GDM1 (cell line): ENCODE measurements at regions not wholly inside any gene's neighbourhood (a gene's known extent, or its start where the extent isn't known, plus 50 kb on each side); places are given as distances from the start of the nearest gene placed in this dataset.
"Not testable (repeated sequence)": the region's sequence is repeated elsewhere in the genome, so short reads cannot be mapped to it uniquely, and the experiment has no call there.

Experiments
- DNase-seq: peaks from one replicate; lab custom pipeline; 2025; lab: John Stamatoyannopoulos, UW

DNA sequence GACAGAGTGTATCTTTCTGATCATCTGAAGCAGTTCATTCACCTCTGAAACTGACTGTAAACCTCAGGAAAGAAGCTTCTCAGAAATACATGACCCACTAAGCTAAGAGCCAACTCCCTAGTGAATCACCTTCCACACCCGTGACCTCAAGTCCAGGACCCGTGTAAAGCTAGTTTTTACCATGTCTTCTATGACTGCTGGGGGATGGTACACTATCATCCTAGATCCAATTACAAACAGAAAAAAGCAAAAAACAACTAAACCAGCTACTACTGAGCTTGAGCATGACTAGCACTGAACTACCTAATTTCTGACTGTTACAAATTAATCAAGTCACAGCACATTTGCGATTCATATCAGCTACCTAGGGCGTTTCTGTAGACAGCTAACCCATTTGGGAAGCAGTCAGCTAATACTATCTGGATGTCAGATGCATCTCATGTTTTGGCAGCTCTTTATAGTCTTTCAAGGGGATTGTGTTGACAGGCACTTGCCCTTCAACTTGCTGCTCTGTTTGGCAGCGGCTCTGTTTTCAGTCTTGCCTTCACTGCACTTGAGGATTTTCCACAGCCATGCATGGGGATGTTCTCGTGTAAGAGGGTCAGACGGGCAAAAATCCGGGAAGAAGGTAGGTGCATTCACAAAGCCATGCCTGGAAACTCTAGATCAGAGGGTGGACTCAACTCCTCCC is 350.3 kb downstream of the ANAPC1 start:
- not testable (repeated sequence) for DNase-seq

DNA sequence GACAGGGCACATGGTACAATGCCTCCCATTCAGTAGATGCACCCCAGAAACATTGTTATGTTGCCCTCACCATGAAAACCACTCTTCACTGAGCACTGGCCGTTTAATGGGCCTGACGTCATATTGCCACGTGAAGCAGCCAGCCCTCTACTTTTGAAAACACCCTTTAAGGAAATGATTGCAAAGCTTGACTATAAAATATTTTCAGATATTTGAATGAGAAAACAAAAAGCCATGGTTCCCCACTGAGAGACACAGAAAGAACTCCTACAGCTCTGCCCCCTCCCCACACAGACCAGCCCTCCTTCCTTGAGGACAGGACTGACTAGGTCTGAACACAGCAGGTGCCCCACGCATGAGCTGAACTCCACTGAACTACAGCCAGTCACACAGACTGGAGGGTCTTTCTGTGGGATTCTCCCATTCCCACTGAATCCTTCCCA is 349.1 kb downstream of the ANAPC1 start:
- DNase-seq: no peak

DNA sequence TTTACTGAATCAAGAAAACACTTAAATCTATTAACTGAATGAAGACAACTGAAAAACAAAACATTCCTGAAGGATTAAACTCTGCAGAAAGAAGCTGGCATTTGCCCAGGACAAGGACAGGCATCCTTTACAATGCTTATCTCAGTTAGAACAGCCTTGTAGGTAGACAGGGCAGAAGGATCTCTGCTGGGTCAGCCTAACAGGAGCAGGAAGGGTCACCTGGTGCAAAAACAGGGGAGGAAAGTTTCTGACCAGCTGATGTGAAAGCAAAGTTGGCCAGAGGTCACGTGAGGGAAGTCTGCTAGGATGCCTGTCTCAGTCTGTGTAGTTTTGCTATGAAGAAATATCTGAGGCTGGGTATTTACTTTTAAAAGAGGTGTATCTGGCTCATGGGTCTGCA is 348.6 kb downstream of the ANAPC1 start:
- no peak for DNase-seq

DNA sequence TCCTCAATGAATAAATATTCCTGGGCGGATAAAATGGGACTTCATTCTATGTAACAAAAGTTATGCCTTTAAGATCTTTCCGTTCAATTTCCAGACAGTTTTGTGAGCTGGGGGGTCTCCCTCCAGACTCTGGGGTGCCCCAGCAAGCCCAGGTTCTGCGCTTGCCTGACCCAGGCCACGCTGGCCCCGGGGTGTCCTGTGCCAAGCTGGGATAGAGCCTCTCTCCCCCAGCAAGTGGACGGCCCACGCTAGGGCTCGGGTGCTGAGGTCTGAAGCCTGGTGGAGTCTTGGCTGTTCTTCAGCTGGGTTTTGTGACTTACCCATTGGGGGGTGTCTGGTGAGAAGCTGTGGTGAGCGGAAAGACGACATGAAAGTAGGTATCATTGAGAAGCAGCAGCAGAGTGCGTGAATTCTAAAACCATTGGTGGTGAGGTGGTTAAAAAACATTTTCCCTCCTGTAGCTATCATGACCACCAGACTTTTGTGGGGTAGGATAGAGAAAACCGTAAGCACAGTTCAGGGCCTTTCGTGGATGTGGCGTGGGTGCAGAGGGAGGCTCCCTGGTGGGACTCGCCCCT is 346.8 kb downstream of the ANAPC1 start:
- DNase-seq: no peak

DNA sequence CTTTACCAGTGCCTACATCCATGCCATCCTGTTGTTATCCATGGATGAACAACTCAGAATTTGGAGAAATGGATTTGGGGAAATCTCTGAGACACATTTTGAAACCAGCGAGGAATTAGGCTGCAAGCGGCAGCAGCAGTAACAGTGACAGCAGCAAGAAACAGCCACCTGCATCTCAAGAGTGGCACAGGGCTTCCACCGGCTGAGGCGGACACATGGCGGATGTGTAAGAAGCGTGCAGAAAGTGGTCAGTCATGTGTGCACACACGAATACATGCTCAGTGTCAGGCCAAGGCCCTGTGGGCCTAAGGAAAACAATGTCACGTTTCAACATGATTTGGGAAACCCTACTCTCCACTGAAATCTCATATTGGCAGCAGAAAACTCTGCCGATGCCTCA is 344.0 kb downstream of the ANAPC1 start:
- not testable (repeated sequence) for DNase-seq

DNA sequence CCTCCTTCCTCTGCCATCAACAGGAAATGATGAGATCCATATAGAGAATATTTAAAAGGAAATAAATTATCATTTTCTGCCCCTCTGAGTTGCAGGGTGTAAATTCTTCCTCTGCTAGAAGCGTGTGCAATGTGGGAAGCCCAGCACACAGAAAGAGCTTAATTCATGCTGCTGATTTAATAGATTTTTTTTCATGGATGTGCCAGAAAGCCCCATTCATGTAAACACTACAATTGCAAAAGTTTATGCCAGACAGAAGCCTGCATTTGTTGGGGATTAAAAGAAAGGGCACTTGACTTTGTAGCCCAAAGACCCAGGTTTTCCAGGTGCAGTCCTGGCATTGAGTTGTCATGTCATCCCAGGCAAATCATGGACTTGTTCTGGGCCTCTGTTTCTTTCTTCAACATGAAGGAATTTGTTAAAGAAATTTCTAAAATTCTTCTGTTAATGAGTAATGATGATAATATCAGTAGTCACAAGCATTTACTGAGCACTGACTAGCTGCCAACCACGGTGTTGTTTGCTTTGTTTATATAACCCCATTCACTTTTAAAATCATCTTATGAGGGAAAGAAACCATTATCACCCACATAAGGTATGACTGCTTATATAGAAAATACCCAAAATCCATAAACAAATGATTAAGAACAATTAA is 341.7 kb downstream of the ANAPC1 start:
- not testable (repeated sequence) for DNase-seq

DNA sequence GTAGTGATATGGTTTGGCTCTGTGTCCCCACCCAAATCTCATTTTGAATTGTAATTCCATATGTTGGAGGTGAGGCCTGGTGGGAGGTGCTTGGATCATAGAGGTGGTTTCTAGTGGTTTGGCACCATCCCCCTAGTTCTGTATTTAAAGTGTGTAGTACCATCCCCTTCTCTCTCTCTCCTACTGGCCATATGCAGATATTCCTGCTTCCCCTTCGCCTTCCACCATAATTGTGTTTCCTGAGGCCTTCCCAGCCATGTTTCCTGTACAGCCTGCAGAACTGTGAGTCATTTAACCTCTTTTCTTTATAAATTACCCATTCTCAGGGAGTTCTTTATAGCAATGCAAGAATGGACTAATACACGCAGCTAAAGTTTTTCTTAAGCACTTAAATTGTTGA is 340.0 kb downstream of the ANAPC1 start:
- DNase-seq: not testable (repeated sequence)

DNA sequence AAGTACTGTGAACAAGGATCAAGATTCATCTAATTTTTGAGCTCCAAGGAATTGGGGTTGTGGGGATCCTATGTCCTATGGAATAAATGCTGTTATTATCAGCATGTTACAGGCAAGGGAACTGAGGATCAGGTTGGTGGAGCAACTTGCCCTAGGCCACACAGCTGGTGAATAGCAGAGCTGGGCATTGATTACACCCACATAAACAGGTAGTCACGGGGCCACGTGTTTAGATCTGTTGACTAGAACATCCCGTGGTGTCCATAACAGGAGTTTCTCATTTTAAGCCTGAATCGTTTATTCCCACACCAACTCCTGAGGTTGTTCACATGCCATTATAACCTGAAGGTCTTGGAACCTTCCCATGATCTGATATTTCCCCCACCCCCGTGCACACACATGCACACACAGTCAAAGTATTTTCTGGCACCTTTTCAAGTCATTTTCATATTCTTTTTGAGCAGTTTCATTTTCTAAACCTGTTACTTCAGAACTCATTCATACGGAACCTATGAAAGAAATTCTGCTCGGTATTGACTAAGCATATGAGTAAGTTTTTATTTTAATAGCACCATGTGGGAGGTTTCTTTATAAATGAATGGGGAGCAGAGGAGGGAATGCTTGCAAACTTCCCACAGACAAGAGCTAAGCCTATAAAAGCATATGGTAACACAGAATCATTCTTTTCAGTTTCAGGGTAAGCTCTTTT is 338.1 kb downstream of the ANAPC1 start:
- not testable (repeated sequence) for DNase-seq

DNA sequence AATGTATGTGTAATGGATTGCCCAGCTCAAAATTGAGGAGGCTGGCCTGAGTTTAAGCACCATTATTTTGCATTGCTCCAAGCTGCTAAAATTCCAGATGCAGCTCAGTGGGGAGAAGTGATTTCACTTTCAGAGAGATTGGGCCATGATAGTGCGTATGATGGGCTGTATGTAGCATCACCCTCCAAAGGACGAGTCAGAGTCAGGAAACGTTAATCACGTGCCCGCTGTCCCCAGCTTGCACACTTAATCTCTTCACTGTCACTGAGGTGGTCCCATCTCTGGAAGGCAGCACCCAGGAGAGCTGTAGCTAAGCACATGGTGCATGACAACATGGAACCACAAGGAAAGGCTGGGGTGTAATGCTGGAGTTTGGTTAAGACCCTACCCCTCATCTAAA is 337.4 kb downstream of the ANAPC1 start:
- DNase-seq: not testable (repeated sequence)

DNA sequence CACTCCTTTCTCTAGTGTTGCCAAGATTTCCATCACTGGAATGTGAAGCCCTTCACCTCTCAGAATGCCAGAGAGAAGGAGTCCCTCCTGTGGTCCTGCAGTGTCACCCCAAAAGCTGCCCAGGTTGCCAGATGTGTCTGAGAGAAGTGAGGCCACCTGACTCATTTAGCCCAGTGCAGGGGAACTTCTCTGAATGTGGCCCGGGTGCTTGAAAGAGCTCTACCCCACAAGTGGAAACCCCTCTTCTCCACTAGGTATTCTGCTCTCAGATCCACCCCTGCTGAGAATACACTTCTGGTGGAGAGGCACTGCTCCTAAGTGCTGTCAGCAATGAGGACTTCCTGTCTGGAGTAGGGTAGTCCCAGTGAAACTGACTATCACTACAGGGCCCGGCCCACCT is 334.8 kb downstream of the ANAPC1 start:
- not testable (repeated sequence) for DNase-seq

DNA sequence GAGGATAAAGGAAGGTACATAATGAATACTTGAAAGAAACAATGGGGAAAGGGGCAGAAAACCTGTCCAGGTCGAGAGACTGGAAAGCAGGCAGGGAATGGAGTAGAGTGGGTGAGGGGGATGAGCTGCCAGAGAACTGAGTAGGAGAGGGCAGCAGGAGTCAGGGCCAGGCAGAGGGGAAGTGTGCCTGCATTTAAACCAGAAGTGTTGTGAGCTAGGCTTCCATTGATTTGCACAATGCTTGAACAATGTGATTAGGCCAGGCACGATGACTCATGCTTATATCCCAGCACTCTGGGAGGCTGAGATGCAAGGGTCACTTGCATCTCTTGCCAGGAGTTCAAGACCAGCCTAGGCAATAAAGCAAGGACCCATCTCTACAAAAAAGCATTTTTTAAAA is 332.6 kb downstream of the ANAPC1 start:
- DNase-seq: not testable (repeated sequence)

DNA sequence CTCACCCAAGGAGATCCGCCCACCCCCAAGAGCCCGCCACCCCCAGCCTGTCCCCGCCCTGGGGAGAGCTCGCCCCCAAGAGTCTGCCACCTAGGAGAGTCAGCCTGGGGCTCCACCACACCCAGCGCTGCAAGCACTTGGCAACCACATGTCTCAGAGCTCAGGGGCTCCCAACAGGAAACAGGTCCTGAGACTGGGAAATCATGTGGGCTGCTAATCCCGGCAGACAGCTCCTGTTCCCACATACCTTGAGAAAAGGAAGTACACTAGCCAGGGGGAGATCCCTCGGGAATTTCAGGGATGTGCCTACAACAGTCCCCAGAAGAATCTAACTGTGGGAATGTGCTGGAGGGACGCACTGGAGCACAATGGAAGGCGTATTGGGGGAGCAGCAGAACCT is 331.4 kb downstream of the ANAPC1 start:
- not testable (repeated sequence) for DNase-seq

DNA sequence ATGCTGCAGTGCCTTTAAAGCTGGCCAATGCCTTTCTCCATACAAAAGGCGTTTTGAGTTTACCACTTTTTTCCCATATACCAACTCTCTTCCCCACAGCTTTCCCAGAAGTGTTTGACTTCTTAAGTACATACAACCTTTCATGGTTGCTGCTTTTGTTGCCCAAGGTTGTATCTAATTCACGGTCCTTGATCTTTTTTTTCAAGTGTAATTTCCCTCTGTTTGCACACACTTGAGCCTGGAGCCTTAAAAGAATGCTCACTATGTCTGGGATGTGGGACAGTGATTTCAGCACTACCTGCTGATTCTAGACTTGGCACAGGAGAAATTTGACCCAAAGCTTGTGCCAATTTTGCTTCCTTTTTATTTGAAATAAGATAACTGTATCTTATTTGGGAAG is 324.7 kb downstream of the ANAPC1 start:
- DNase-seq: not testable (repeated sequence)

DNA sequence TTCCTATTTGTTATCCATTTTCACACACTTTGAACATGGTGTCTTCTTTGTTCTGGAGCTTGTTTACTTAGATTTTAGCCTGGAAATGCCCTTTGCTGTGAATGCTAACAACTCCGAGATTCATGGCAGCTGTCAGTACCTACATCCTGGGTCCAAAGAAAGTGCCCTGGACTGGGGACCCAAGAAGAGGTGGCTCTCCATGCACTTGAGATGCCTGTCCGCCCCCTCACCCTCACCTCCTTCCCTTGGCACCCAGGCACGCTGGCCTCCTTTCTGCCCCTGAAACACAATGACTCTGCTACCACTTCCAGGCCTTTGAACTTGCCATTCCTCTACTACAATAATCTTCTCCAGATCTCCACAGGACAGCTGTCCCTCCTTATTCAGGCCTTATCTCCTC is 324.2 kb downstream of the ANAPC1 start:
- not testable (repeated sequence) for DNase-seq

DNA sequence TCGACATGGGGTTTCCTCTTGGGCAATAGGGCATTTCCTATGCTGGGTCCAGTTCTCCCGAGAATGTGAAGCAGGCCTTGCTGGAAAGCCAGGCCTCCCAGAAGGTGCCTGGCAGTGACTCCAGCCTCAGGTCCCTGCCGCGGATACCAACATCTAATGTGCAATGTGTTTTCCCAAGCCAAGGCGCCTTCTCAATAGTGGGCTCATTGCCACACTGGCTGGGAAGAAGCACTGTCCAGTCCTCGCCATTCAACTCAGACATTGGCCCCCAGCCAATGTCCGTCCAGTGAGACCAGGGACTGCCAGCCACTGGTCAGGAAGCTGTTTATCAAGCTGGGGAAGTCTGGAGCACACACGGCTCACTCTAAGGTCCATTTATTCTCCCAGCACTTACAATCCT is 317.9 kb downstream of the ANAPC1 start:
- not testable (repeated sequence) for DNase-seq

DNA sequence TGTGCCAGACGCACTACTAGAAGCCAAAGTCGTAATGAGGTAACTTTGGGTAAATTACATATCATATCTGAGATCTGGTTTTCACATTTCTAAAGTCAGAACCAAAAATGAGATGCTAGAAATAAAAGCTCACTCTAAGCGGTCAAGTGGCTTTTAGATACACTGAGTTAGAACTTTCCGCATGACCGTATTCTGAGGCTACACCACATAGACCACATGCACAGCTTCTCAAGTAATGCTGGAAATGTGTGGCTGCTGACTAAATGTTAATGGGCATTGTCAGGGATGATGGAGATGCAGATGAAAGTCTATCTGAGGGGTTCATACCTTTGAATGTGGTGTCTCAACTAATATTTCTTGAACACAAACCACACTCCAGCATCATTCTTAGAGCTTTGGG is 316.8 kb downstream of the ANAPC1 start:
- not testable (repeated sequence) for DNase-seq

DNA sequence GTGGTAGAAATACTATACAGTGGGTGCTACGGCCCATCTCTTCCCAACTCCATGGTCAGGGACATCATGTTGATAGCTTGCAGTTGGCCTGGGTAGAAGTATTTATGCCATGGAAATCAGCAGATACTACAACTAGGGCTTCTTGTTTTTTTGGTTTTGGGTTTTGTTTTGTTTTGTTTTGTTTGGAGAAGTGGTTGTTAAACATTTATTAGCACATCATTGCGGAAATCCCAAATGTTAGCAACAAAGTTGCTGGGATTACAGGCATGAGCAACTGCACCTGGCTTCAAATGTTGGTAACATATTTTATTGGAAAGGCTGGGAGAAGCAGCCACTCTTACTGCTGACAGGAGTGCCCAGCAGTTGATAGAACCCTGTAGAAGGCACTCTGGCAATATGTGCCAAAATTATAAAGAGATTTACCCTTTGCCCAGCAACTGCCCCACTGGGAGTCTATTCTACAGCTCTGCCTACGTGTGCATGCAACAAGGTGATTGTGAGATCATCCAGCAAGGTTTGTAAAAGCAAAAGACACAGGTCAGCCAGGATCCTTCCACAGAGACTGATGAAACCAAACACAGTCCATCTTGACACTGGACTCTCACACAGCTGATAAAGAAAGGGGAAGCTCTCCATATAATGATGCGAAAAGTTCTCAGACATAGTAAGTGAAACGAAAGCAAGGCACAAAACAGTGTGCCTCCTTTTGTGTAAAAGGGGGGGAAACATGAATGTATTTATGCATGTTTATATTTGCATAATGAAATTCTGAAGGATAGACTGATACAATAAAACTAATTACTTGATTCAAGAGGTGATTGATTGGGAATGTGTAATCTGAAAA is 314.4 kb downstream of the ANAPC1 start:
- not testable (repeated sequence) for DNase-seq

DNA sequence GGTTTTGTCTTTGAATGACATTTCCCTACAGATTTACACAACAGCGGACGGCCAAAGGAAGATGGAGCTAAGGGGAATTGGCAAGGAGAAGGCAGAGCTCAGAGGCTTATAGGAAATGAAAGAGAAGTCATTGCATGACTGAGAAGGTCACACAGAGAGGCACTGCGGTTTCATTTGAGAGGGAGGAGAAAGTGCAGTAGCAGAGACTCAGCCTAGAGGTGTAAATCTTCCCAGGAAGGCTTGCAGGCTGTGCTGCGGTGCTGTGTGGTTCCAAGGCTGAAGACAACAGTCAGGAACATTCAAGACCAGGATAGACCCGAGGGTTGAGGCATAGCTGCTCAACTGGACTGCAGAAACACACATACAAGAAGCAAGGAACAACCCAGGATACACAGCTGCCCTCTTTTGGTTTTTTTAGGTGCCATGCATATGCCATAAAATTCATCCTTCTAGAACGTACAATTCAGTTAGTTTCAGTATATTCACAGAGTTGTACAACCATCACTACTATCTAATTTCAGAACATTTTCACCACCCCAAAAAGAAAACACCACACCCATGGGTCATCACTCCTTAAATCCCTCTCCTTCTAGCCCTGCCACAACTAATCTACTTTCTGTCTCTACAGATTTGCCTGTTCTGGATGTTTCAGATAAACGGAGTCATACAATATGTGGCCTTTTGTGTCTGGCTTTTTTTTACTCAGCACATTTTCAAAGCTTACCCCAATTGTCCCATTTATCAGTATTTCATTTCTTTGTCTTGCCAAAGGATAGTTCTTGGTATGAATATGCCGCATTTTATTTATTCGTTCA is 313.5 kb downstream of the ANAPC1 start:
- DNase-seq: not testable (repeated sequence)

DNA sequence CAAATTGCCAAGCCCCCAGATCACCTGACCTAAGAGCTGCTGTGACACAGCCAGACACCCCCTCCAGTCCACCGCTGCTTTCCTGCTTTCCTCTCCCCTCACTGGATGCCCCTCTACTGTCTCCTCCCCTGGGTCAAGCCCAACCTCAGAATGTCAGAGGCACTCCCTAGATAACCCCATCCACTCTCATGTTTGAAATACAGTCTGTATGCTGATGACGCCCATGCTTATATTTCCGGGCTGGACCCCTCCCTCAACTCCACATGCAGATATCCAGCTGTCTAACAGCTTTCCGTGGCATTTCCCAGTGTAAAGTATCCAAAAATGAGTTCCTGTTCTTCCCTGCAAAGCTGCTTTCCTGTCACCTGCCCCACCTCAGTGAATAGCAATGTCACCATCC is 309.2 kb downstream of the ANAPC1 start:
- DNase-seq: not testable (repeated sequence)

DNA sequence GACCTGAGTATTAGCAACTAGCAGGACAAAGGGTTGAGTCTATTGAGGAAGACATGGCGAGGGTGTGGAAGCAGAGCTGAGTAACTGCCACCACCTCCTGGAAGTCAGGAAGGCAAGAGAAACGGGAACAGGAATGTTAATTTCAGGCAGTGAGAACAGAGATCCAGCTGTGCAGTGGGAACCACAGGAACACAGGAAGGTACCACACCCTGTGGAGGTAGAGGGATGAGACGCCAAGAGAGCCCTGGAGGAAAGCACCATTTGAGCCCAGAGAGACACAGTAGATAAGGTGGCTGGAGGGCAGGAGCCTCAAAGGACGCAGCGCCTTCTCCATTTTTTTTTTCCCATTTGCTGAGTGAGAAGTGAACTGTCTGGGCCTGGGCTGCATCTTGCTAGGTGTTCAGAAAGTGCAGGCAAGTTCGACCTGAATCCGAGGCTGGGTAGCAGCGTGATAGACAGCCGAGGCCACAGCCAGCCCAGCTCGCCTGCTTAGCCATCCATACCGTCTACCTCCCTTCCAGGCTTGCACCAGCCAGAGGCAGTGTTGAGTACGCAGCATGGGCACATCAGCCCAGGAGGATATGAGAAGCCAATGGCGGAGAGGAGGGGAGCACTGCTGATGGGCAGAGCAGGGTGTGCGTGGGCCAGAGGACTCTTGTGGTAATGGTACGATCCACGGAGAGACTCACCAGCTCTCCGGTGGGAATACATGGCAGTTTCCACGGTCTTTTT is 306.7 kb downstream of the ANAPC1 start:
- not testable (repeated sequence) for DNase-seq
